Large intestine (tissue), 3 donors: ENCODE measurements at regions not wholly inside any gene's neighbourhood (a gene's known extent, or its start where the extent isn't known, plus 50 kb on each side); places are given as distances from the start of the nearest gene placed in this dataset.

ENCODE experiments used
- DNase-seq, 2 donors: peaks; one replicate each; pipeline versions ENCODE4 v3.0.0 to v3.0.0-alpha.2; 2013
- H3K27ac ChIP-seq: one replicate; pipeline ENCODE4 v1.5.1; 2013; ENCODE audit warnings: low read length
- H3K27me3 ChIP-seq: 2 replicates; pipeline ENCODE4 v1.6.1; 2013; ENCODE audit warnings: low read length; ENCODE audit not compliant: control insufficient read depth, insufficient read depth
- H3K36me3 ChIP-seq: 2 replicates; pipeline ENCODE4 v1.6.1; 2013; ENCODE audit warnings: low read length; ENCODE audit not compliant: control insufficient read depth, insufficient read depth
- H3K4me1 ChIP-seq: one replicate; pipeline ENCODE4 v1.6.1; 2013; ENCODE audit warnings: low read length; ENCODE audit not compliant: control insufficient read depth, insufficient read depth
- H3K4me3 ChIP-seq: one replicate; pipeline ENCODE4 v1.5.1; 2013; ENCODE audit warnings: low read length
- H3K9me3 ChIP-seq: one replicate; pipeline ENCODE4 v1.6.1; 2013; ENCODE audit warnings: mild to moderate bottlenecking, low read depth, low read length, moderate library complexity; ENCODE audit not compliant: control insufficient read depth
- WGBS: methylation state at CpG from one replicate; pipeline ENCODE4 v1.1.5; 2013; ENCODE audit warnings: low lambda C conversion rate; ENCODE audit not compliant: insufficient coverage; 5-methylcytosine and 5-hydroxymethylcytosine counted together

DNA sequence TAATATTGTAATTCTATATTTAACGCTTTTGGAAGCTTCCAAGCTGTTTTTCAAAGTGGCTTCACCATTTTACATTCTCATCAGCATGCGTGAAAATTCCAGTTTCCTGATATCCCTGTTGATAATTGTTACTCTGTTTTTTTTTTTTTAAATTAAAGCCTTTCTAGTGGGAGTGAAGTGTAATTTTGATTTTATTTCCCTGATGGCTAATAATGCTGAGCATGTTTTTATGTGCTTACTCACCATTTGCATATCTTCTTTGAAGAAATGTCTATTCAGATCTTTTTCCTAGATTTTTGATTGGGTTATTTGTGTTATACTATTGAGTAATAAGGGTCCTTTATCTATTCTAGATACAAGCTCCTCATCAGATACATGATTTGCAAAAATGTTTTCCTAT lies 382.8 kb upstream of the HS6ST1 start:
- no peaks in the 10 kb centered on the region for H3K27me3 ChIP-seq
- no peak overlapping the region for H3K27ac ChIP-seq
- no peaks in the 10 kb centered on the region for H3K36me3 ChIP-seq
- peaks cover 6% of the 10 kb centered on the region for H3K9me3 ChIP-seq
- 100% methylated on average over 1 of the region's 2 CpGs for WGBS
- H3K4me3 ChIP-seq = no peak overlapping the region
- H3K4me1 ChIP-seq = no peaks in the 10 kb centered on the region
- no peak for DNase-seq

- no CpG with 5 or more reads among the region's 1 CpG for WGBS
- no peak for DNase-seq
Observed at GRCh38 chr2:128702616-128703015, 383.9 kb upstream of the HS6ST1 start.

DNA sequence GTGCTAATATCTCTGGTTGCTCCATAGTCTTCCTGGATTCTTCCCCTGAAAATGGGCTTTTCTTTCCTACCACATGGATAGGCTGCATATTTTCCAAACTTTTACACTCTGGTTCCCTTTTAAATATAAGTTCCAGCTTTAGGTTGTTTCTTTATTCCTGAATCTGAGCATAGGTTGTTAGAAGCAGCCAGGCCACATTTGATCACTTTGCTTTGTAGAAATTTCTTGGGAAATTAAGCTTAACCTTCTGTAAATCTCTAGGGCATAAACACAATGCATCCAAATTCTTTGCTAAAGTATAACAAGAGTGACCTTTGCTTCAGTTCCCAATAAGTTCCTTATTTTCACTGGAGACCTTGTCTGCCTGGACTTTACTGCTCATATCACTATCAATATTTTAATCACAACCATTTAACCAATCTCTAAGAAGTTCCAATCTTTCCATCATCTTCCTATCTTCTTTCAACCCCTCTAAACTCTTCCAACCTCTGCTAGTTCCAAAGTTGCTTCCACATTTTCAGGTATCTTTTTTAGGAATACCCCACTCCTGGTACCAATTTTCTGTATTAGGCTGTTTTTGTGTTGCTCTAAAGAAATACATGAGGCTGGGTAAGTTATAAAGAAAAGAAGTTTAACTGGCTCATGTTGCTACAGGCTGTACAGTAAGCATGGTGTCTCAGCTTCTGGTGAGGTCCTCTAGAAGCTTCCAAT lies 389.6 kb upstream of the HS6ST1 start:
- Histone ChIP-seq H3K4me3 (no peak overlapping the region), H3K27ac (no peak overlapping the region), H3K36me3 (no peaks in the 10 kb centered on the region), H3K9me3 (peaks cover 6% of the 10 kb centered on the region), H3K27me3 (no peaks in the 10 kb centered on the region), H3K4me1 (no peaks in the 10 kb centered on the region)
- no peak for DNase-seq

More at GRCh38 chr2:128702616-128703015, 383.9 kb upstream of the HS6ST1 start:
- no peak overlapping the region for H3K4me3 ChIP-seq
- H3K9me3 ChIP-seq = peaks cover 6% of the 10 kb centered on the region
- no peaks in the 10 kb centered on the region for H3K4me1 ChIP-seq
- H3K36me3 ChIP-seq = no peaks in the 10 kb centered on the region
- no peaks in the 10 kb centered on the region for H3K27me3 ChIP-seq
- H3K27ac ChIP-seq = no peak overlapping the region

DNA sequence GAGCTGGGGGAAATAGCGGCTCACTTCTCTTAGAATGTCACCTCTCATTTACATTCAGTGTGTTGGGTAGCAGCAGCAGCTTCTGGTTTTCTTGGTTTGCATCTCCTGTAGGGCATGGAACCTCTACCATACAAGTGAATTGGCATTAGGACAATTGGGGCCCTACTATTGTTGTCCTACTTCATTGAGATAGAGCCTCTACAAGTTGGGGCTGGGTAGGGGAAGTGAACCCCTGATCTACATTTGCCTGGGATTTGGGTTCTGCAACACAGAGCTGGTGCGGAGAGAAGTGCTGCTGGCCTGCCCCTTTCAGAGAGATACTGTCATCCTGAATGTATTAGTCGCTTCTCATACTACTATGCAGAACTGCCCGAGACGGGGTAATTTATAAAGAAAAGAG lies 391.6 kb upstream of the HS6ST1 start:
- no peak for DNase-seq
- no CpG with 5 or more reads among the region's 5 CpGs for WGBS
- no peaks in the 10 kb centered on the region for H3K27me3 ChIP-seq
- no peak overlapping the region for H3K4me3 ChIP-seq
- H3K4me1 ChIP-seq = no peaks in the 10 kb centered on the region
- H3K9me3 ChIP-seq = no peaks in the 10 kb centered on the region
- H3K27ac ChIP-seq = no peak overlapping the region
- H3K36me3 ChIP-seq = no peaks in the 10 kb centered on the region

DNA sequence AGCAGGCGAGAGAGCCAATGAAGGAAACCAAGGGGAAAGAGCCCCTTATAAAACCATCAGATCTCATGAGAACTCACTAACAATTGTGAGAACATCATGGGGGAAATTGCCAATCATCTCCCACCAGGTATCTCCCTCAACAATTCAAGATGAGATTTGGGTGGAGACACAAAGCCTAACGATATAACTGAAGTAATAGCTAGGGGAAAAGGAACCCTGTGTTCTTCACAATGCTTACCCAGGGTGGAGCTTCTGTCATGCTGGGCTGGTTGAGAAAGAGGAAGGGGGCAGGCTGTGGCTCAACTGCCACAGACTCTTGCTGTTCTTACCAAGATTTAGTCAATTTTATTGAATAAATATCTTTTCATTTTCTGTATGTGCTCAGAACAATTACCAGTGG lies 392.1 kb upstream of the HS6ST1 start:
- Histone ChIP-seq H3K27me3 (no peaks in the 10 kb centered on the region), H3K27ac (no peak overlapping the region), H3K36me3 (no peaks in the 10 kb centered on the region), H3K9me3 (no peaks in the 10 kb centered on the region), H3K4me1 (no peaks in the 10 kb centered on the region), H3K4me3 (no peak overlapping the region)
- WGBS = no CpG with 5 or more reads among the region's 2 CpGs
- DNase-seq = no peak

- Histone ChIP-seq H3K27me3 (no peaks in the 10 kb centered on the region), H3K4me3 (no peak overlapping the region), H3K36me3 (no peaks in the 10 kb centered on the region), H3K27ac (no peak overlapping the region), H3K4me1 (no peaks in the 10 kb centered on the region), H3K9me3 (no peaks in the 10 kb centered on the region)
- DNase-seq = no peak
- no CpG with 5 or more reads among the region's 4 CpGs for WGBS
Observed at GRCh38 chr2:128714285-128714684, 395.6 kb upstream of the HS6ST1 start.

GRCh38 chr2:128714851-128715312 lies 396.2 kb upstream of the HS6ST1 start:
- DNase-seq = no peak
- no CpG with 5 or more reads among the region's 6 CpGs for WGBS
- Histone ChIP-seq H3K4me3 (no peak overlapping the region), H3K9me3 (no peaks in the 10 kb centered on the region), H3K27ac (no peak overlapping the region), H3K4me1 (no peaks in the 10 kb centered on the region), H3K27me3 (no peaks in the 10 kb centered on the region), H3K36me3 (no peaks in the 10 kb centered on the region)

DNA sequence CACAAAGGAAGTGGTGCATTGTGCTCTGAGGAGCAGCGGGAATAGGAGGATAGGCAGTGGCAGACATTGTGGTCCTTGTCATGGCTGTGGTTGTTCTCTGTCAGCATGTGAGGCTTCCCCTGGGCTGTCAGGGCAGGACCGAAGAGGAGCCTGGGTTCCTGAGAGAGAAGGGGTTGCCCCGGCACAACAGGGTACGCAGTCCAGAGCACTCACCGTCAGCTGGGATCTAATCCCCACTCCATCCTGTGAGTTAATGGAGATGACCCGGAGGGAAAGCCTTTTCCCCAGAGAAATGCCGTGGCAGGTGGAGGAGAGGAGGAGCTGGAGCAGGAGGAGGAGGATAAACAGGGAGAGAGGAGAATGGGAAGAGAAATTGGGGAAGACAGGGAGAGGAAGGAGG lies 396.7 kb upstream of the HS6ST1 start:
- no peak for DNase-seq
- WGBS = no CpG with 5 or more reads among the region's 7 CpGs
- H3K36me3 ChIP-seq = no peaks in the 10 kb centered on the region
- H3K27ac ChIP-seq = no peak overlapping the region
- no peaks in the 10 kb centered on the region for H3K27me3 ChIP-seq
- no peak overlapping the region for H3K4me3 ChIP-seq
- H3K4me1 ChIP-seq = no peaks in the 10 kb centered on the region
- H3K9me3 ChIP-seq = no peaks in the 10 kb centered on the region

GRCh38 chr2:128716299-128716721 lies 397.6 kb upstream of the HS6ST1 start:
- Histone ChIP-seq H3K27ac (no peak overlapping the region), H3K27me3 (no peaks in the 10 kb centered on the region), H3K9me3 (no peaks in the 10 kb centered on the region), H3K4me3 (no peak overlapping the region), H3K4me1 (no peaks in the 10 kb centered on the region), H3K36me3 (no peaks in the 10 kb centered on the region)
- DNase-seq = no peak
- no CpG with 5 or more reads among the region's 8 CpGs for WGBS

GRCh38 chr2:128717758-128718710 lies 399.4 kb upstream of the HS6ST1 start:
- Histone ChIP-seq H3K4me3 (no peak overlapping the region), H3K4me1 (no peaks in the 10 kb centered on the region), H3K27ac (no peak overlapping the region), H3K36me3 (no peaks in the 10 kb centered on the region), H3K27me3 (no peaks in the 10 kb centered on the region), H3K9me3 (no peaks in the 10 kb centered on the region)
- 90% methylated on average over 2 of the region's 8 CpGs for WGBS
- DNase-seq = no peak
